Activated CD4-positive, alpha-beta T cell treated with anti-CD3 and anti-CD28 coated beads, Interleukin-2, amount 50 U/mL, for 16 hours (primary cell): ENCODE measurements at regions not wholly inside any gene's neighbourhood (a gene's known extent, or its start where the extent isn't known, plus 50 kb on each side); places are given as distances from the start of the nearest gene placed in this dataset.
"Not testable (repeated sequence)": the region's sequence is repeated elsewhere in the genome, so short reads cannot be mapped to it uniquely, and the experiment has no call there.

Source experiments
- DNase-seq: peaks from one replicate; pipeline ENCODE4 v3.0.0-alpha.2; 2020

GRCh38 chr11:134978388-134979088 lies 566.5 kb upstream of the B3GAT1 start:
- no peak for DNase-seq

- DNase-seq: no peak
These were observed 564.5 kb upstream of the B3GAT1 start for GRCh38 chr11:134976551-134976950.

- no peak for DNase-seq
These were observed 563.9 kb upstream of the B3GAT1 start for GRCh38 chr11:134975866-134976376.

- DNase-seq: no peak
These were observed 561.8 kb upstream of the B3GAT1 start for GRCh38 chr11:134973801-134974200.

GRCh38 chr11:134971381-134971780 lies 559.3 kb upstream of the B3GAT1 start:
- DNase-seq: no peak

GRCh38 chr11:134967746-134968145 lies 555.7 kb upstream of the B3GAT1 start:
- no peak for DNase-seq

- DNase-seq: not testable (repeated sequence)
These were observed 549.3 kb upstream of the B3GAT1 start for GRCh38 chr11:134961386-134961785.

- DNase-seq: no peak
These were observed 546.8 kb upstream of the B3GAT1 start for GRCh38 chr11:134958870-134959269.

GRCh38 chr11:134958336-134958640 lies 546.2 kb upstream of the B3GAT1 start:
- no peak for DNase-seq

GRCh38 chr11:134957540-134958335 lies 545.7 kb upstream of the B3GAT1 start:
- no peak for DNase-seq

GRCh38 chr11:134956450-134957210 lies 544.6 kb upstream of the B3GAT1 start:
- DNase-seq: no peak

- not testable (repeated sequence) for DNase-seq
These were observed 543.9 kb upstream of the B3GAT1 start for GRCh38 chr11:134955970-134956369.

- DNase-seq: no peak
These were observed 543.2 kb upstream of the B3GAT1 start for GRCh38 chr11:134955281-134955680.

- not testable (repeated sequence) for DNase-seq
These were observed 542.4 kb upstream of the B3GAT1 start for GRCh38 chr11:134954456-134954855.

- DNase-seq: not testable (repeated sequence)
These were observed 541.5 kb upstream of the B3GAT1 start for GRCh38 chr11:134953417-134953970.

GRCh38 chr11:134951305-134951700 lies 539.3 kb upstream of the B3GAT1 start:
- no peak for DNase-seq

- no peak for DNase-seq
These were observed 538.8 kb upstream of the B3GAT1 start for GRCh38 chr11:134950692-134951304.

GRCh38 chr11:134949121-134950090 lies 537.4 kb upstream of the B3GAT1 start:
- no peak for DNase-seq

GRCh38 chr11:134947556-134947955 lies 535.5 kb upstream of the B3GAT1 start:
- no peak for DNase-seq

- DNase-seq: no peak
These were observed 534.0 kb upstream of the B3GAT1 start for GRCh38 chr11:134945993-134946392.

- no peak for DNase-seq
These were observed 532.9 kb upstream of the B3GAT1 start for GRCh38 chr11:134944986-134945385.
